Right renal cortex interstitium (tissue), 3 donors: ENCODE measurements at regions not wholly inside any gene's neighbourhood (a gene's known extent, or its start where the extent isn't known, plus 50 kb on each side); places are given as distances from the start of the nearest gene placed in this dataset.

Experiments used
- DNase-seq, 3 donors: peaks; one replicate each; pipeline ENCODE4 v3.0.0-alpha.2; 2013; ENCODE audit warnings: low read depth in 3 of 3, low spot score in 2 of 3

DNA sequence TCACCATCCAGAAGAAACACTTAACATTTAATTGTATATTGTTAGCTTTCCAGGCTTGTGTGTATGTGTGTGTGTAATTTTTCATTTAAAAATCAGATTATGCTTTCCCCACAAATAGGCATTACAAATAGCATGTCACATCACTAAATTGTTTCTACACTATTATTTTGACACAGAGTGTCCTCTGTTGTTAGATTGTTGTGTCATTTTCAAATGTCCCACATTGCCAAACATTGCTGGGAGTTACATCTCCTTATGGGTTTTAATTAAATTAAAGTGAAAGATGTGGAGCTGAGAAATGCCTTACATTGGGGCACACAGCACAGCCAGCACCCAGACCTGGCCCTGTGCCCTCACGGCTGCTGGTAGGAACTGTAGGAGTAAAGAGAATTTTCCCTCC, 295.6 kb downstream of the ZEB1 start:
- no peak for DNase-seq

DNA sequence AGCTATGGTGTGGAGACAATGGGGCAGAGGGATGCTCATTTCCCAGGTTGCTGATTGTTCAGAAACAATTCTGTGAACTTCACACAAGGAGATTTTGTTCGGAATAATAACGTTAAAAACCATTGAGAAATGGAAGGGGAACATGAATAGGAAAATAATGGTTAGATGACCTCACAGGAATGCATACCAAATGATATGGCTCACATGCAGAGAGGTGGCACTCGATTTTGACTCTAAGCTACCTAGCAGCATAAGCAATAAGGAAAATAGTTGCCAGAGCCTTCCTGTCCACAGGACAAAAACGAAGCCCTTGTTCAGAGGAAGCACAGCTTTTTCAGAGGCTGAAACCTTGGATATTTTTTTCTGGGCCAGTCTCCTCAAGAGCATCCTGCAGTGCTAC, 293.1 kb downstream of the ZEB1 start:
- no peak for DNase-seq

DNA sequence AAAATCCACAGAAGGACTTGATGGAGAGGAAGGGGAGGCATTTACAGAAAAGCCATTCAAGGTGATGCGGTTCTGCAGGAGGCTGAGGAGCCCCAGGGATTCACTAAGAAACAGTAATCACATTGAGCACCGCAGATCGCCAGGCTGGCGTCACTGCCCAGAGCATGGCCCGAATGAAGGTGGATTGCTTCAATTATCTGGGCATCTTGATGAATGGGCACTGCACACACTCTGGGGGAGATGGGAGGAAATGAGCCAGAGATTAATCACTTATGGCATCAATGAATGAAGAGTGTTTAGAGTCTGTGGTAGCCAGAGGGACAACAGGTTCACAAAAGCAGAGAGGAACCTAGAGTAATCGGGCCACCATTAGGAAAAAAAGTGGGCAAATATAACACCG, 292.1 kb downstream of the ZEB1 start:
- no peak for DNase-seq

DNA sequence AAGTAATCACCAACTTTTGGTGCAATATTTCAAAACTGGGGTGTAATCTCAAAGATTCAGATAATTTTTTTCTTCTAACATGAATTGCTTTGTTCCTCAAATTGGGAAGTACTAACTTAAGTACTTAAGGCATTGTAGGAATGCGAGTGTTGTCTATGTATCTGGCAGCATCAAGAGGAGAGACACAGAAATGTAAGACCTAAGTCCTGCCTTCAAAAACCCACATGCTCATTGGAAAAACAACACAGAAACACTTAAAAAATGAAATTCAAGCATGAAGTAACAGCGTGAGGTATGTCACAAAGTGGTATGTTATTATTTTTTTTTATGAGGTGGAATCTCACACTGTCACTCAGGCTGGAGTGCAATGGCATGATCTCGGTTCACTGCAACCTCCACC, 288.5 kb downstream of the ZEB1 start:
- DNase-seq: no peak

DNA sequence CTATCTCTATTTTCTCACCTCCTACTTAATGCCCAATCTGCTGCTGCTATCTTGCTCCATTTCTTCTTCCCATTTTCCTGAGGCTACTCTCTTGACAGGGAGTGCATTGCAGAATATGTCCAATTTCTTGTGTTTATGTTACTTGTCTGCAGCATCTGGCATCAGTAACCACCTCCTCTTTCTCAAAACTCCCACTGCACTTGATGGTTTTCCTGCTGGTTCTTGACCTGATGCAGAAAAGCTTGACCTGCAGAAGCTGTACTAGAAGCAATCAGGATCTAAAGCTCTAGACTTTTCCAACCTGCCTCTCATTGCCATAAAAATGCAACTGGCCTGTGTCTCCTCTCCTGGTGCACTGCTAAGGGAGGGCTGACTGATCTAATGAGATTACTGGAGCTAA, 287.8 kb downstream of the ZEB1 start:
- DNase-seq: no peak

DNA sequence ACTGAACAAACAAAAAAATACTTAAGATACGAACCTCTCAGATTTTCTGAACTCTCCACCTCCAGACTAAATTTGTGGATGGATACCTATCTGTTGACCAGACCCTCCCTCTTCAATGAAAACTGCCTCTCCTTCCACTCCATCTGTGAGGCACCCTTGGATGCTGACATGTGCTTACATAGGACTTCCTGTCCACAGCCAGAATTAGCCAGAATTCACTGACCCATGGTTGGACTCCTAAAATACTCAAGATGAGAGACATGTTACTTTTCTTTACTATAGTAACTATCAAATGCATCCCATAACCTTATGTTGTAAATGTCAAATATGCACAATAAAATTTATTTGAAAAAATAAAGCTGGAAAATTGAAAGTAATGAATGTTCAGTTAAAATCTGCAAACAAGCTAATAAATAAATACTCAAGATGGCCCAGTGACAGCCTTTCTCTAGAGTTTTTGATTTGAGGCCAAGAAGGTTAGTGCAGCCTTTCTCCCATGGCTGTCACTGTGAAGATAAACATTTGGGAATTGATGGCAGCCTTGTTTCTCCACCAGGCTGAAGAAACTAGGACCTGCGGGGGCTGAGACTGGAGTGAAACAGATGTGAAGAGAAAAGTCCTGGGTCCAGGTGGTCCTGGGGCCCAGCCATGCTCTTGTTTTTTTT, 287.0 kb downstream of the ZEB1 start:
- DNase-seq: peak; percentile 36 to 38 (median 38)

DNA sequence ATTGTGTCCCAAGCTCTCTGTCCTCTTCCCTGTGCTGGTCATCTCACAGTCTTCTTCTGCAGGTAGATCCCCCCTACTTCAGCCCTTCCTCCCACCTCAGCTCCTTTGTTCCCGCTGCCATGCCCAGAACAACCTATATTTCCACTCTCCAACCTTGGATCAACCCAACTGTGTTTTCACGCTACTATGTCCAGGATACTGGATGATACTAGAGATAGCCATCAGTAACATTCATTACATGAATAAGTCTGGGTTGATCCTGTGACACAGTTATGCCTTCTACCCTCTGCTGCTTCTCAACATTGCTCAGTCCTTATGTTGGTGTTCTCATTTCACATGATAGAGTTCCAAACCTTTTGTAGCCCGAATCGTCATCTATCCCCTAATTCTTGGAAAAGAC, 286.4 kb downstream of the ZEB1 start:
- no peak for DNase-seq

DNA sequence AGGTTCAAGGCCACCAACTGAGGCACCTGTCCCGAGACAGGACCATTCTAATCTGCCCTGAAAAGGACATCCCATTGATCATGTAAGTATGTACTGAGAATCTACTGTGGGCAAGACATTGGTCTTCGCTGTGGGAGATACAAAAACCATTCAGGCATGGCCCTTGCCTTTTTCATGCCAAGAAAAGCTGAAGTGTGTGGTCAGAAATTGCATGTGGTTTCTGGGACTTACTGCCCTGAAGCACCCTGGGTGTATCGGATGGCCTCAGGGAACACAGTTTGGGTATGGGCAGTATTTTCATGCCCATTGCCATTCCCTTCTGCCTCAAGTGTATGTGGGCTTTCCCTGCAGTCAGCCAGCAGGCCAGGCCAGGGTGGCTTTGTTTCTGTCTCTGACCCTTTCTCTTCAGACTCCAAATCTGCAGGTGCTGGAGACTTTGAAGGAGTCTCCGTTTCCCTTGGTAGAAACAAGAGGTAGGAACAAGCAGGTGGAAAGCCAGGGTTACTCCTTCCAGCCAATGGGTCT, 285.7 kb downstream of the ZEB1 start:
- no peak for DNase-seq

DNA sequence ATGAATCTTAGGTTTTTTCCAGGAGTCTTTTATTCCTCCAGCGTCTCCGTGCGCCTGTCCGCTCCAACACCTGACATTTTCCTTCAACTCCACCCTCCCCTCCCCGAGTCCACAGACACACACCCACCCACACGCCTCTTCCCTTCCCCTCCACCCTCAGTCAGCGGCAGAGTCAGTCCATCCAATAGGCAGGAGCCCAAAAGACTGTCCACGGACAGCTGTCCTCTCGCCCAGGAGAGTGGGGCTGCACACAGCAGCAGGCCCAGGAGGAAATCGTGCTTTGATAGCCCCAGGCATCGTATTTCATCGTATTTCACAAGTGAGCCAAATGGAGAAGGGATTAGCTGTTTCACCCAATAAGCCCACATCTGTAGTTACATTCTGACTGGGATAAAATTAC, 285.1 kb downstream of the ZEB1 start:
- peak in 2 of 3 donors; percentile 18 to 25 for DNase-seq

DNA sequence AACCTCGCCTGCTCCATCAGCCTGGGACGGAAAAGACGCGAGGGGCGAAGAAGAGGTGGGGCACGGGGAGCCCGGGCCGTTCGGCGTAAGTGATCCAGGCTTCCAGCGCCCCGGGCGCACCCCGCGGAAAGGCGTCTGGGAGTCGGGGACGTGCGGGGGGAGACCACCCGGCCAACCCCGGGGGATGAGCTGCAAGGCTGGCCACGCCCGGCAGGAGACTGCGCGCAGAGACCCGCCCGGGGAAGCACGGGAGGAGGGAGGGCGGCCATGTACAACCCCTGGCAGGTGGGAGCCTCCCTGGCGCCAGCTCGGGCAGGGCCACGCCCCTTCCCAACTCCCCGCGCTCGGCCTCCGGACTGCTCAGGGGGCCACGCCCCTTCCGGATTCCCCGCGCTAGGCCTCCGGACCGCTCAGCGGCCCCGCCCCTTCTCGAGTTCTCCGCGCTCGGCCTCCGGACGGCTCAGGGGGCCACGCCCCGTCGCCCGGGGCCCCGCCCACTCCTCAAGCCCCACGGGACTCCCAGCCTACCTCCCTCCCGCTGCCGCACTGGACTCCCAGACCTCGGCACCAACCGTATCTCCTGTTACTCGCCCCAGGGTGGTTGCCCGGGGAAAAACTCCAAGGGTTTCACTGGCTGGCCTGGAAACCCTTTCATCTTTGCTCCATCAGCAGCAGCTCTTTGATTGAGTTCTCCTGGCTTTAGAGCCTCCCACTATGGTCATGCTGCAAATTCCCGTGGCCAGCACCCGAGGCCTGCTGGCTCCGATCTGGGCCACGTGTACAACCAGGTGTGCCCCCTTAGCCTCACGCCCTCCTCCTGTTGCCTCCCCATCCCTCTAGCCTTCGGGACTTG, 284.4 kb downstream of the ZEB1 start:
- DNase-seq: peak; percentile 77 to 92 (median 92)

DNA sequence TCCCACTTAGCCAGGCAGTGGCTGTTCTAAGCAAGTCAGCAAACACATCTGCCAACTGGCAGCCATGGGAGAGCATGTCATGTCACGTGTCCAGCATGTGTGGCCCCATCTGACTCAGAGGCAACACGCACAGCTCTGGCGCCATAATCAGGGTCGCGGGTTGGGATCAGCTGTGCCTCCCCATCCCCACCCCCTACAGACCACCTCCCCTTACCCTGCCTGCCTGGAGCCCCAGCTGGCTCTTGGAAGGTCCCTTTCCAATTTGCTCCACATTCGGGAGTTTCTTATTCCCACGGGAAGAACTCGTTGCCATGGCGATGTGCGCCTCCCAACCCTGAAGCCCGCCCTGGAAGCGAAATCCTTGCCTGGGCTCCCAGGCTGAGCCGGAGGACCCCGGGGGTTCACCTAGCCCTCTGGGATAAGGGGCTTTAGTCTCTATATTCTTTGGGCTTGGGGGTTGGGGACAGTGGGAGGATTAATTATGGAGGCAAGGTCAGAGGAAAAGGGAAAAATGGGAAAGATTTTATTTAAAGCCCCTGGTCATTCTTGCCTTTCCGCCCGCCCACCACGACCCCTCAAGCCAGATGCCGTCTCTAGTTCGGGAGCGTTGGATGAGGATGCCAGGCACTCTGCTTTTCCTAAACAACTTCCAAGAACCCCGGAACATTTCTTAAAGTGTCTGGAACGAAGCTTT, 283.7 kb downstream of the ZEB1 start:
- peak in 2 of 3 donors; percentile 48 to 59 for DNase-seq

DNA sequence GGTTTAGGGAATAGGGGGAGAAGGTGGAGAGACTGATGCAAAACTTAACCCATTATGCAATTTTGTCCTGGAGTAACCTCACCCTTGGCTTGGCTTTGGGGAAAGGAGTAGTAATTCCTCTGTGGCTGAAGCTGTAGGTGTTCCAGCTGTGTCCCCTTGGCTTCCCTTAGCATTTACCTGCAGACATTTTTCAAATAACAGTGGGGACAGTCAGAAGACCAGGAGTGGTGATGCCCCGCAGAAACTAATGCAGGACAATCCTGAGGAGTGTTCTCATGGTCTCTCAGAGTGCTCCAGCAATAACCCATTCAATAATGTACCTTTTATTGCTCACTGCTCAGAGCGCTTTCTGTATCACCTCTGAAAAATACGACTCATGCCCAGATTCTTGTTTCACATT, 282.1 kb downstream of the ZEB1 start:
- DNase-seq: no peak

DNA sequence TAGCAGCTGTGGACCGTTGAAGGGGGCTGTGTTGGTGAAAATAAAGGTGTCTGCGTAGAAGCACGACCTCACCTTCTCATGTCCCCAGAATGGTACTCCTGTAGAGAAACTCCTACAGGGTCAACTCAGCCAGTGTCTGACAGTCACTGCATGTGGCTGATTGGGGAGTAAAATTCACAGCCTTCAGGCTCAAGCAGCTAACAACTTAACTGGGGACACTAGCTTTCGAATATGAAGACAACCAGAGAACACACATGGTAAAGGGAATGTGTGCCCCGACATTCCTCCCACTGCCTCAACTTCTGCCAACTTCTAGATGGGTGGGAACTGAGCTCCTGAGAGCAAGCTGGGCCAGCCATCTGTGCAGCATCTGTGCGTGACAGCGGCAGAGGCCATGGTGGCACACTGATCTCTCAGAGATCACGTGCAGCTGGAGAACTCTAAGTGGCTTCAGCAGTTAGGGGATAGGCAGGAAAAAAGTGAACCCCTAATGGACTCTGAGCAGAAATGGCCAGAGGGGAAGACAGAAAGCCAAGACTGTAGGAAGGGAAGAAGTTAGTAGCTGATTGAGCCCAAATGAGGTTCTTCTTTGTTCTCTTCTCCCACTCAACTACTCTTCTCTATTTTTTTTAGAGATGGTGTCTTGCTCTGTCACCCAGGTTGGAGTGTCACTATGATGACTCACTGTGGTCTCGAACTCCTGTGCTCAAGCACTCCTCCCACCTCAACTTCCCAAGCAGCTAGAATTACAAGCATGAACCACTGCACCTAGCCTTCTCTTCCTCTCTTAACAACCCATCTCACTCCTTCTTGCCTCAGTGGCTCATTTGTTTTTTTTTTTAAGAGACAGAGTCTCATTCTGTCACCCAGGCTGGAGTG, 280.8 kb downstream of the ZEB1 start:
- DNase-seq: no peak

DNA sequence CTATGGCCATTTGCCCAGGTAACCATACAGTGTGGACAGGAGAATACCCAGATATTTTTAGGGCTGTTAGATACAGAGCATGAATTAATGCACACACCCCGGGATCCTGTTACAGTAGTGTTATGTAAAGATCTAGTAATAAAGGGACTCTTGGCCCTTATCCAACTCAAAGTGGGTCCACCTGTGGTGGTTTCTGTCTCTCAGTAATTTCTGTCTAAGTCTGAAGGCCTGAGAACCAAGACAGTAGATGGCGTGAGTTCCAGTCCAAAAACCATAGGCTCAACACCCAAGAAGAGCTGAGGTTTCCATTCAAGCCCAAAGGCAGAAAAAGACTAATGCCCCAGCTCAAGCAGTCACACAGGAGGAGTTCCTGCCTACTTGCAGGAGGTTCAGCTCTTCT, 277.7 kb downstream of the ZEB1 start:
- DNase-seq: no peak

DNA sequence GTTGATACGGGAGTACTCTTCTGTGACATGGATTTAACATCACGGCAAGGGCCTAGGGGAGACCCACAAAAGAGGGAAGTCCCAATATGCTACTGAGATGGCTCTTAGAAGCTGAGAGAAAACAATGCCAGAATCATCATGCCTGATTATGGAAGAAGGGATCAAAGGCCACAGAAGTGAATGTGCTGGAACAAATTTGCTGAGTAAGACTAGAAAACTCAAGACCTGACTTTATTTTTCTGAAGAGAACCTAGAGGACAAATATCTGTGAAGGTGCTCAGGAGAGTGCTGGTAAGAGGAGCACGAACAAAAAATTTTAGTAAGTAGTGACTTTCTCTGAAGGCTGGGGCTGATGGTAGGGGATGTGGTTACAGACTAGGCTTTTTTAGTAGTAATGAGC, 277.0 kb downstream of the ZEB1 start:
- DNase-seq: no peak

DNA sequence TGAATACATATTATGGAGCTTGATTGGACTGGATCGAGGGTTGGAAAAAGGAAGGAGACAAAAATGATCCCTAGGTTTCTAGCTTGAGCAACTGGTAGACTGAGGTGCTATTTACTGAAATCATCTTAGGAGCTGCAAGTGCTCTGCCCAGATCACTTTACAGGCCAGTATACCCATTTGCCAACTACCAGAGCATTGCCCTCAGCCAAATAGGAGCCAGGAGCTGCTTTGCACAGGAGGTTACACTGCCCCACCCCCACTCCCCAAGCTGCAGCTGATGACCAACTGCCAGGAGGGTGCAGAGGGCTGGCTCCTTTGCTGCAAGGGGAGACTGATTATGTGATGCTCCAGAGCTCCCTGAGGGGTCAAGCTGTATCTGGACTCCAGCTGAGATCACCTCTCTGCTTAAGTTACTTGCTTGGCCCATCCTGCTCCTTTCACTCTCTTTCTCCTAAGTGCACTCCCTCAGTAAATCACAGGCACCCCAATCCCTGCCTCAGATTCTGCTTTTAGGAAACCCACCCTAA, 275.4 kb downstream of the ZEB1 start:
- DNase-seq: no peak

DNA sequence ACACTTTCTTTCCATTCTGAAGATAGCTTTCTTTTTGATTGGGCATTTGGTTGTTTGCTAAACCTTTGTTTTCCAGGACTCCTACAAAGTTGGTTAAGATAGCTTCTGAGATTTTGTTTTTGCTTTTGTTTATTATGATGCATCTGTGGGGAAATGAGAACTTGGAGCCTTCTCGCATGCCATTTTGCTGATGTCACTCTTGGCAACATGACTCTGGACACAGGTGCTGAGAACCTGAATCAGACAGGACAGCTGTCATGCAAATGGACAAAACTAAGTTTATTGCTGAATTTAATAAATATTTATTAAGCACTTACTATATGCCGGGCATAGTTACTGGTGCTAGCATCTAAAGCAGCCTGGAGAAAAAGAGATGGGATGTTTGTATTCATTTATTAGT, 274.1 kb downstream of the ZEB1 start:
- DNase-seq: no peak

DNA sequence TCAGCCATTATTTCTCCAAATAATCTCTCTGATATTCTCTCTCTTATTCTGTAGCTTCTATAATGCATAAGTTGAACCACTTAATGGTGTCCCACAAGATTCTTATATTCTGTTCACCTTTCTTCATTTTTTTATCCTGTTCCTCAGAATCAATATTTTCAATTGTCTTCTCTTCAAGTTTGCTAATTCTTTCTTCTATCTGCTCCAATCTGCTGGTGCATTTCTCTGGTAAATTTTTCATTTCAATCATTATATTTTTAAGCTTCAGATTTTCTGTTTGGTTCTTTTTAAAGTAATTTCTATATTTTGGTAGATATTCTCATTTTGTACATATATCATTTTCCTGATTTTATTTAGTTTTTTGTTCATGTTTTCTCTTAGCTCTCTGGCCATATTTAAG, 272.6 kb downstream of the ZEB1 start:
- DNase-seq: no peak

DNA sequence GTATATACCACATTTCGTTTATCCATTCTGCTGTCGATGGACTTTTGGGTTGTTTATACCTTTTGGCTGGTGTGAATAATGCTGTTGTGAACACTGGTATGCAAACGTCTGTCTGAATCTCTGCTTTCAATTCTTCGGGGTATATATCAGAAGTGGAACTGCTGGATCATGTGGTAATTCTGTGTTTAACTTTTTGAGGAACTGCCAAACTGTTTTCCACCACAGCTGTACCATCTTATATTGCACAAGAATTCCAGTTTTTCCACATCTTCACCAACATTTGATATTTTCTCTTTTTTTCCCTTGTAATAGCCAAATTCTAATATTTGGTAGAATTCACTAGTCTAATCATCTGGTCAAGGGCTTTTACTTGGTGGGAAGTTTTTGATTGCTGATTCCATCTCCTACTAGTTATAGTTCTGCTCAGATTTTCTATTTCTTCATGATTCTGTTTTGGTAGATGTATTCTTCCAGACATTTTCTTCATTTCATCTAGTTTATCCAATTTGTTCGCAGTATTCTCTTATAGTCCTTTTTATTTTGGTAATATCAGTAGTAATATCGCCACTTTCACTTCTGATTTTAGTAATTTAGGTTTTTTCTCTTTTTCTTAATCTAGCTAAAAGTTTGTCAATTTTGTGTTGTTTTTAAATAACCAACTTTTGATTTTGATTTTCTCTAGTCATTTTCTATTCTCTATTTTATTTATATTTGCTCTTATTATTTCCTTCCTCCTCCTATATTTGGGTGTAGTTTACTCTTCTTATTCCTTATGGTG, 271.2 kb downstream of the ZEB1 start:
- no peak for DNase-seq

DNA sequence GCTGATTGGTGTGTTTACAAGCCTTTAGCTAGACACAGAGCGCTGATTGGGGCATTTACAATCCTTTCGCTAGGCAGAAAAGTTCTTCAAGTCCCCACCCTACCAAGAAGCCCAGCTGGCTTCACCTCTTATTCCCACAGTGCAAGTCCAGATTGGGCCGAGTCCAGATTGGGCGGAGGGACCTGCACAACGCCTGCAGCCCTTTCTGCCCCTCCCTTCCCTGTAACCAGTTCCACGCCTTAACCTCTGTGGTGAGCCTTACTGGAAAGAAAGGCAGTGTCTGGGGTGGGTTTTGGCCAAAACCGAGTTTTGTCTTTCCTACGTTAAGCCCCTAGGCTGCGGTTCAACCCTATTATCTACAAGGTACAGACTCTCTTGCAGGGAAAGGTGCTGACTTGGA, 268.7 kb downstream of the ZEB1 start:
- no peak for DNase-seq
